HG03060 (cell line): ENCODE measurements at regions not wholly inside any gene's neighbourhood (a gene's known extent, or its start where the extent isn't known, plus 50 kb on each side); places are given as distances from the start of the nearest gene placed in this dataset.

ENCODE experiments used
- ATAC-seq: cut with Tn5 transposase; IDR thresholded peaks from one replicate; pipeline ENCODE4 v1.9.1; 2021; ENCODE audit warnings: low read depth, moderate number of reproducible peaks; ENCODE audit not compliant: unreplicated experiment

DNA sequence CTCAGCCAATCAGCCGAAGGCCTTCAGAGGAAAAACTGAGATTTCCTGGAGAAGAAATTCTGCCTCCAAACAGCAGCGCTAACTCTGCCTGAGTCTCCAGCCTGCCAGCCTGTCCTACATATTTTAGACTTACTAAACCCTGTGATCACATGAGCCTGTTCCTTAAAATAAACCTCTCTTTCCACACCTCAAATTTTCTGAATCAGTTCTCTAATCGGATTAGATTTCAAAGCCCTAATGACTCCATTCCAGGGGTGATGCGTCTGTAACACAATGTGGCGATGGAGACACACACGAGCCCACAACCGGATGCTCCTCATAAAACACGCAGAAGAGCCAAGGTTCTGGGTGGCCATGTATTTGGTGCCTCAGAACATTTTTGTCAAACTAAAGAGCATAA is 1371.2 kb downstream of the BRD1 start:
- no peak for ATAC-seq

GRCh38 chr22:48453751-48454485 is 1373.8 kb downstream of the BRD1 start:
- no peak for ATAC-seq

- ATAC-seq, result no peak
These were observed 1374.5 kb downstream of the BRD1 start for GRCh38 chr22:48453171-48453570.

- ATAC-seq, result no peak
These were observed 1374.9 kb downstream of the BRD1 start for GRCh38 chr22:48452766-48453165.

DNA sequence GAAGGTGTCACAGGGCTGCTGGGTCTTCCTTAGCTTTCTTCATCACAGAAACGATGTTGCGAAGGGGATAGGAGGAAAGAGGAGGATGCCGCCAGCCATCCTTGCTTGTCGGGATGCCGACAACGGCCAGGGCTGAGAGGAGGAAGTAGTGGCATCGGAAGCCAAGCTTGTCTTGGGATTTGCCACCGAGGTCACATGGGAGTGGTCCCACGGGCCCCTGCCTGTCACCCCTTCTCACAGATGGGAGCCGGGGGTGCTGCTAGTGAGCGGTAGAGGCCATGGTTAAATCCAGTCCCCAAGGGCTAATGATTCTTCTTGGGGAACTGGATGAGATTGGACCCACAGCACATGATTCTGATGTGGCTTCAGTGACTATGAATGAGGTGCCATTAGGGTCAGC is 1375.8 kb downstream of the BRD1 start:
- no peak for ATAC-seq

DNA sequence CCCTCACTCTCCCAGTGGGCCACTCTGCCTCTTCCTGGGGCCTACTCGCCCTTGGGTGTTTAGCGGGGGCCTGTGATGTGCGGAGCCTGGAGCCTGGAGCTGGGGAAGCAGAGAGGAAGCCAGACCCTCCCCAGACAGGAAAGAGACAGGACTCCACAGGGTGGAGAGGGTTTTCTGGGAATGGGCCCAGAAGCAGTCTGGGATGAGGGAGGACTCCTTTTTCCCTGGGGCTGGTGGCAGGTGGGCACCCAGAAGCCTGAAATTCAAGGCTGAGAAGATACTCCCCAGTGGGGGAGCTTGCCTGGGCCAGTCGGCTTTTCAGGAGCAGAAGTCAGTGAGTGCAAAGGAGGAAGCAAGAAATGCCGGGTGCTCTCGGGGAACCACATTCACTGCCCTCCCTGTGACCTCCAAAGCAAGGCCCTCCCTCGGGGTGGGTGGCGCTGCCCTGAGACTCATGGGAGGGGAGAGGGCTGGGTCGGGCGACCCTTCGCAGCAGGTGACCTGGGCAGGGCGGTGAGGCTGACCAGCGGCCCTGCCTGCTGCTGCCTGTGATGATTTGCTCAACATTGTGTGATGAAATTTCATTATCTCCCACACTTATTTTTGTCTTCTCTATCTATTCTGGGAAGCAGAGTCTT is 1377.4 kb downstream of the BRD1 start:
- ATAC-seq, result no peak

DNA sequence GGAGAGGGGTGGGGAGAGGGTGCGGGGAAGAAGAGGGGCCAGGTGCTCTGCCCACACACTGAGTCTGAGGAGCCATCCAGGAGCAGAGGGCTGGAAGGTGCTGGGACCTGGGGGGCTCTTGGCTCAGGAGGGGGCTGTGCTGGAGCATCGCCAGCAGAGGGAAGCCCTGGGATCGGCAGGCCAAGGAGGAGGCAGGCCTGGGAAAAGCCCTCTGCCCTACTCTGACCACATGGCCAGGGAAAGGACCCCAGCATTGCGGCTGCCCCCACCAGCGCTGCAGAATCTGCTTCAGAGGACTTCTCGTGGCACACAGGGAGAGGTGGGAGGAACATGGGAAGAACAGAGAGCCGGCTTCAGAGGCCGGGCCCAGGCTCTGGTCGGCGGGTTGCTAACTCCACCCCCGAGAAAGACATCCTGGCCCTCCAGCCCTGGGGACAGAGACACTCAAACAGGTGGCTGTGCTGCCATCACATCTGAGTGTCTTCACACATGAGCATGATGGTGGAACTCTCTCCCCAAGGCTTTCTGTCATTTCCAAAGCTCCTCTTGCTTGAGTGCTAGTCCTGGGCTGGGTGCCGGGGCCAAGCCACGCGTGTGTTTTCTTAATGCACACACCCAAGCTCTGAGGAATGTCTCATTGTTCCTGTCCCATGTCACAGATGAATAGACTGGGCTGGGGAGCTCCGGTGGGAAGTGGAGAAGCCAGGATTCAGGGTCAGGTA is 1378.0 kb downstream of the BRD1 start:
- ATAC-seq, result no peak

DNA sequence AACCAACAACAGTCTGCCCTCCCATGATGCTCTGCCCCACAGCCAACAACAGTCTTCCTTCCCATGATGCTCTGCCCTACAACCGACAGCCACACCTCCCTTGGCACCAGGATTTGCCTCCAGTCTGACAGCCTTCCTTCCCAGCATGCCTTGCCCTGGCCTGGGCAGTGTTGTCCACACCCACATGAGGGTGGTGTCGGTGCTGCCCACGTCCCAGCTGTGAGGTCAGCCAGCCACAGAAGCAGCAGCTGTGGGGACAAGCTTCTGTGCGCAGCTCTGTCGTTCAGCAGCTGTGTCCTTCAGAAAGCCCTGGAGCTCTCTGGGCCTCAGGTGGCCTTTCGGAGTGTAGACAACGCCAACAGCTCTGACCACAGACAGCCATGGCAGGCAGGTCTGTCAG is 1378.9 kb downstream of the BRD1 start:
- ATAC-seq, result no peak

GRCh38 chr22:48445113-48445827 is 1382.4 kb downstream of the BRD1 start:
- no peak for ATAC-seq

DNA sequence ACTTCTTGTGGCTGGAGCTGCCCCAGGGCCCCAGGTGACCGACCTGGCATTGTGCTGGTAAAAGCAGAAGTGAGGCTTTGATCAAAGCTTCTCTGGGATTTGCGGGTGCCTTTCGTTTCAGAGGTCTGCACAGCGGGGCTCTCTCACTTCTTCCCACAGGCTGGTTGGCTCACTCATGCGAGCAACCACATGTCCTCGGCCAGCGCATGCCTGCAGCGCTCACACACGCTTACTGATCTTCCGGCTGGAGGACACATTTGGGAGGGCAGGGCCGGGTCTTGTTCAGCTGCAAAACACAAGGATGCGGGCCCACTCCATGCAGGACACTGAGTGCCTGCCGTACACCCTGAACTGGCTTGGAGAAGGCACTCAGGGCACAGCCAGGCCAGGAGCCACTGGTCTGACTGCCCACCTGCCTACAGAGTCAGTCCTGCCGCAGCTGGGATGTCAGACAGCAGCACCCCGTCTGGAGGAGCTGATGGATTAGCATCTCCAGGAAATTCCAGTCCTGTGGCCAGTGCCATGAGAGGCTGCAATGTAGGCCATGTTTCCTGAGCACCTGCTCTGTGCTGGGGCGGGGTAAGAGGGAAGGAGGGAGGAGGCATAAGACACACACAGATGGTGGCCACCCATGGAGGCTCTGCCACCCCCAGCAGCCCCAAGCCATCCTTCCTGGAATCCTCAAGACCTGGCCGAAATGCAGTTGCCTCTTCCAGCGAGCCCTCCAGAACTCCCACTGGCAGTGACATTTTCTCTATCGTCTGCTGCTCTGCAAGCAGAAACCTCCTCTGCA is 1383.2 kb downstream of the BRD1 start:
- ATAC-seq, result no peak

DNA sequence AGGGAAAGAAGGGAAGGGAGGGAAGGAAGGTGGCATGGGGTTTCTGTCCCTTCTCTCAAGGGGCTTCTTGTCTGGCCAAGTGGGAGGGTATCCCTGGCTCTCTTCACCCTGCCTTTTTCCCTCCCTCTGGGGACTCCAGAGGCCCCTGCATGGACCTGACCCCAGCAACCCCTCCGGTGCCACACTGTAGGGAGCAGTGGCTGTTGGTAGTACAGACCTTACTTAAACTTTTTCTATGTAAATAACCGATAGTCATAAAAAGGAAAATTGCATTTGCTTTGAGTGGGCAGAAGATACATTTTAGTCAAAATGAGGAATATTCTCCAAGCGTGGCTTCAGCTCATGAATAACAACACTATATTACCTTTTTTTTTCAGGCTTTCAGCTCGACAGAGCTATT is 1384.0 kb downstream of the BRD1 start:
- no peak for ATAC-seq

GRCh38 chr22:48442663-48443062 is 1385.0 kb downstream of the BRD1 start:
- ATAC-seq, result no peak

DNA sequence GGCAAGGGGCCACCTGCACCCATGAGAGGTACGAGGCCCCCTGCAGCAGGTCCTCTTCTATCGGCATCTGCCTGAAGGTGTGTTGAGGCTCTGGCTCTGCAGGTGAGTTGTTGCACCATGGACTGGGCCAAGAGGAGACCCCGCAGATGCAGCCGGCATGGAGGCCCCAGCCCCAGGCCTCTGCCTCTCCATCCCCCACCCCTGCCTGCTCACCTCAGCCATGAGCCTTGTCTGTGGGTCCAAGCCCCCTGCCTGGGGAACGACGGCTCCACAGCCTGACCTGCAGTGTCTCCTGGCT is 1386.2 kb downstream of the BRD1 start:
- ATAC-seq, result no peak

GRCh38 chr22:48440673-48441552 is 1386.8 kb downstream of the BRD1 start:
- ATAC-seq, result no peak

- no peak for ATAC-seq
These were observed 1387.5 kb downstream of the BRD1 start for GRCh38 chr22:48440176-48440575.

GRCh38 chr22:48439560-48440135 is 1388.0 kb downstream of the BRD1 start:
- no peak for ATAC-seq

GRCh38 chr22:48438800-48439559 is 1388.7 kb downstream of the BRD1 start:
- no peak for ATAC-seq

- no peak for ATAC-seq
These were observed 1389.6 kb downstream of the BRD1 start for GRCh38 chr22:48438096-48438495.
